BJ (cell line): ENCODE measurements at regions not wholly inside any gene's neighbourhood (a gene's known extent, or its start where the extent isn't known, plus 50 kb on each side); places are given as distances from the start of the nearest gene placed in this dataset.
"Not testable (repeated sequence)": the region's sequence is repeated elsewhere in the genome, so short reads cannot be mapped to it uniquely, and the experiment has no call there.

ENCODE experiments used
- CTCF ChIA-PET: fragments of 350-600 bp; formaldehyde crosslinking; extraction: SDS; loops from one replicate; lab custom pipeline; 2021; ENCODE audit warnings: antibody characterized with exemption, inconsistent platforms; lab: Yijun Ruan, JAX
- POLR2A ChIA-PET: fragments of 300-600 bp; sonication (Branson Sonifier 250); formaldehyde crosslinking; extraction: SDS; loops from one replicate; lab custom pipeline; 2021; ENCODE audit warnings: antibody characterized with exemption; lab: Charles Lee
- DNase-seq: peaks from one replicate; pipeline ENCODE4 v3.0.0-alpha.2; 2011; ENCODE audit warnings: low read depth
- H3K27me3 ChIP-seq: 2 replicates; pipeline ENCODE4 v1.6.0; 2011; ENCODE audit warnings: low read length; ENCODE audit not compliant: control insufficient read depth, insufficient read depth
- H3K36me3 ChIP-seq: 2 replicates; pipeline ENCODE4 v1.5.1; 2011; ENCODE audit warnings: low read length; ENCODE audit not compliant: control insufficient read depth, insufficient read depth
- H3K4me3 ChIP-seq: 2 replicates; pipeline ENCODE4 v1.5.1; 2011; ENCODE audit warnings: low read depth, mild to moderate bottlenecking, control low read depth, low read length
- CTCF ChIP-seq: IDR thresholded peaks from 2 replicates; pipeline ENCODE4 v1.5.1; 2011; ENCODE audit warnings: low read depth, mild to moderate bottlenecking, control low read depth, inconsistent platforms, low read length, moderate library complexity; ENCODE audit not compliant: insufficient read depth

GRCh38 chr2:13522096-13522495 is 805.4 kb downstream of the TRIB2 start:
- Histone ChIP-seq H3K27me3 (no peaks in the 10 kb centered on the region), H3K36me3 (no peaks in the 10 kb centered on the region), H3K4me3 (no peak overlapping the region)
- no peak for DNase-seq
- ChIA-PET POLR2A (no interaction called here), CTCF (interaction anchor here (0.6 kb wide), 1 partner anchor 505 kb away, joined by 3 read pairs; no protein-coding TSS in a partner anchor)
- TF ChIP-seq CTCF: no peak

- Histone ChIP-seq H3K4me3 (no peak overlapping the region), H3K27me3 (no peaks in the 10 kb centered on the region), H3K36me3 (no peaks in the 10 kb centered on the region)
- ChIA-PET POLR2A (no interaction called here), CTCF (no interaction called here)
- no peak for DNase-seq
- no peak for TF ChIP-seq CTCF
Observed at GRCh38 chr2:13522917-13523821, 806.4 kb downstream of the TRIB2 start.

- DNase-seq: no peak
- no peaks in the 10 kb centered on the region for H3K27me3 ChIP-seq
- H3K36me3 ChIP-seq: no peaks in the 10 kb centered on the region
- CTCF ChIA-PET: no interaction called here
- POLR2A ChIA-PET: no interaction called here
- no peak for TF ChIP-seq CTCF
- H3K4me3 ChIP-seq: no peak overlapping the region
Observed at GRCh38 chr2:13524492-13524891, 807.8 kb downstream of the TRIB2 start.

- not testable (repeated sequence) for H3K36me3 ChIP-seq
Observed at GRCh38 chr2:13531735-13532410, 815.1 kb downstream of the TRIB2 start.

GRCh38 chr2:13532781-13533523 is 816.2 kb downstream of the TRIB2 start:
- H3K36me3 ChIP-seq, H3K27me3 ChIP-seq, CTCF ChIA-PET, H3K4me3 ChIP-seq, POLR2A ChIA-PET, DNase-seq: not testable (repeated sequence)

More at GRCh38 chr2:13531735-13532410, 815.1 kb downstream of the TRIB2 start:
- DNase-seq, POLR2A ChIA-PET, CTCF ChIA-PET, H3K4me3 ChIP-seq, H3K27me3 ChIP-seq: not testable (repeated sequence)

- no peak for DNase-seq
- POLR2A ChIA-PET: no interaction called here
- H3K27me3 ChIP-seq: no peaks in the 10 kb centered on the region
- H3K4me3 ChIP-seq: no peak overlapping the region
- no peaks in the 10 kb centered on the region for H3K36me3 ChIP-seq
- CTCF ChIA-PET: no interaction called here
- no peak for TF ChIP-seq CTCF
Observed at GRCh38 chr2:13533524-13533922, 816.8 kb downstream of the TRIB2 start.
